GM12878 (cell line): ENCODE measurements at regions not wholly inside any gene's neighbourhood (a gene's known extent, or its start where the extent isn't known, plus 50 kb on each side); places are given as distances from the start of the nearest gene placed in this dataset.

ENCODE experiments used
- ATAC-seq: fragments of 200-7000 bp; cut with Tn5 transposase; 3 replicates; pipeline ENCODE4 v1.9.1; 2020; ENCODE audit warnings: mild to moderate bottlenecking, moderate library complexity
- BruUV-seq: library from RNA; stranded (reverse); fragments of 400-500 nt; replicated peaks from 2 replicates; lab custom pipeline; 2021; lab: Mats Ljungman, UMichigan
- CTCF ChIA-PET: fragments of 300-600 bp; sonication (Branson Sonifier 250); formaldehyde crosslinking; extraction: SDS; loops from one replicate; lab custom pipeline; 2021; ENCODE audit warnings: inconsistent platforms; lab: Yijun Ruan, JAX
- POLR2A ChIA-PET: fragments of 350-600 bp; formaldehyde crosslinking; extraction: SDS; loops from one replicate; lab custom pipeline; 2021; ENCODE audit warnings: inconsistent platforms; lab: Charles Lee
- RAD21 ChIA-PET: fragments of 300-600 bp; sonication (Branson Sonifier 250); formaldehyde crosslinking; loops from one replicate; lab custom pipeline; 2023; ENCODE audit warnings: antibody characterized with exemption; ENCODE audit not compliant: unreplicated experiment; lab: Charles Lee
- SMC1A ChIA-PET: fragments of 300-600 bp; sonication (Branson Sonifier 250); formaldehyde crosslinking; loops from one replicate; lab custom pipeline; 2023; ENCODE audit not compliant: unreplicated experiment, uncharacterized antibody; lab: Charles Lee
- DNase-seq: peaks from one replicate; pipeline ENCODE4 v3.0.0-alpha.2; 2011; ENCODE audit warnings: low read depth, low spot score
- FAIRE-seq: peaks from 3 replicates; lab custom pipeline; 2011; peaks lifted over from hg19 to GRCh38; lab: Jason Lieb, UNC
- H2AFZ ChIP-seq: 2 replicates; pipeline ENCODE4 v1.6.0; 2011; ENCODE audit warnings: low read depth, low read length, control low read depth; ENCODE audit not compliant: control insufficient read depth
- H3K27ac ChIP-seq: 2 replicates; pipeline ENCODE4 v1.5.1; 2011; ENCODE audit warnings: control low read depth; ENCODE audit not compliant: control insufficient read depth, insufficient read depth
- H3K27me3 ChIP-seq, 2 experiments: replicated peaks in 1 of 2; 2 replicates each; pipeline versions ENCODE4 v1.6.0 to v1.6.1; 2011; ENCODE audit warnings: low read length in 1 of 2; ENCODE audit not compliant: control insufficient read depth in 2 of 2, insufficient read depth in 2 of 2
- H3K36me3 ChIP-seq, 2 experiments: 2 replicates each; pipeline ENCODE4 v1.5.1; 2011; ENCODE audit warnings: low read length in 1 of 2; ENCODE audit not compliant: control insufficient read depth in 2 of 2, insufficient read depth in 2 of 2
- H3K4me1 ChIP-seq: 2 replicates; pipeline ENCODE4 v1.6.1; 2011; ENCODE audit warnings: mild to moderate bottlenecking, low read length, moderate library complexity, mixed read lengths; ENCODE audit not compliant: control insufficient read depth, insufficient read depth
- H3K4me2 ChIP-seq: 2 replicates; pipeline ENCODE4 v1.6.0; 2011; ENCODE audit warnings: control low read depth; ENCODE audit not compliant: control insufficient read depth, insufficient read depth
- H3K4me3 ChIP-seq: fragments of 200-600 bp; sonication (generic); 2 replicates; pipeline ENCODE4 v1.5.1; 2016
- H3K79me2 ChIP-seq: 2 replicates; pipeline ENCODE4 v1.6.0; 2011; ENCODE audit warnings: low read length; ENCODE audit not compliant: control insufficient read depth, insufficient read depth
- H3K9ac ChIP-seq: 2 replicates; pipeline ENCODE4 v1.8.0; 2011; ENCODE audit warnings: low read length, control low read depth, mixed read lengths; ENCODE audit not compliant: control insufficient read depth, insufficient read depth
- H3K9me3 ChIP-seq: replicated peaks from 3 replicates; pipeline ENCODE4 v1.5.1; 2011; ENCODE audit warnings: mild to moderate bottlenecking, low read length; ENCODE audit not compliant: control insufficient read depth, insufficient read depth
- H4K20me1 ChIP-seq: 2 replicates; pipeline ENCODE4 v1.6.0; 2011; ENCODE audit not compliant: control insufficient read depth, insufficient read depth
- CUX1 ChIP-seq: IDR thresholded peaks from 2 replicates; pipeline ENCODE4 v1.6.1; 2012; ENCODE audit warnings: improper control_type of control experiment, low read depth, low read length; ENCODE audit not compliant: insufficient replicate concordance
- LARP7 ChIP-seq: fragments of 450-650 bp; IDR thresholded peaks from 2 replicates; pipeline ENCODE4 v1.6.1; 2017; ENCODE audit warnings: mild to moderate bottlenecking
- MYB ChIP-seq: fragments of 150-350 bp; IDR thresholded peaks from 2 replicates; pipeline ENCODE4 v1.6.1; 2014; ENCODE audit warnings: mild to moderate bottlenecking, low read depth, low read length, borderline replicate concordance
- PAX5 ChIP-seq: IDR thresholded peaks from 2 replicates; pipeline ENCODE4 v1.6.1; 2011; ENCODE audit warnings: low read depth, low read length, borderline replicate concordance
- SIX5 ChIP-seq: IDR thresholded peaks from 2 replicates; pipeline ENCODE4 v1.6.1; 2011; ENCODE audit warnings: mild to moderate bottlenecking, low read depth, low read length, moderate library complexity; ENCODE audit not compliant: severe bottlenecking
- SPI1 ChIP-seq: IDR thresholded peaks from 2 replicates; pipeline ENCODE4 v1.6.1; 2011; ENCODE audit warnings: low read depth, mild to moderate bottlenecking, low read length, moderate library complexity, borderline replicate concordance; ENCODE audit not compliant: insufficient read depth
- TCF12 ChIP-seq: IDR thresholded peaks from 2 replicates; pipeline ENCODE4 v1.6.1; 2011; ENCODE audit warnings: low read depth, mild to moderate bottlenecking, low read length
- ZNF592 ChIP-seq: fragments of 450-650 bp; IDR thresholded peaks from 2 replicates; pipeline ENCODE4 v1.6.1; 2017; ENCODE audit warnings: mild to moderate bottlenecking, moderate library complexity
- ZSCAN29 ChIP-seq: fragments of 450-650 bp; IDR thresholded peaks from 2 replicates; pipeline ENCODE4 v1.6.1; 2017; ENCODE audit warnings: mild to moderate bottlenecking, moderate library complexity
- WGBS: methylation state at CpG from one replicate; pipeline ENCODE4 v1.1.6; 2016; ENCODE audit warnings: low lambda C conversion rate; ENCODE audit not compliant: insufficient replicate concordance, insufficient coverage; ENCODE audit errors: missing lambda C conversion rate; 5-methylcytosine and 5-hydroxymethylcytosine counted together
- in situ Hi-C: fragments of 300-500 bp; cut with MboI; formaldehyde crosslinking; loops from 9 replicates; pipeline ENCODE4 v1.14.3; 2018; ENCODE audit warnings: mixed read lengths
- intact Hi-C: fragments of 100-400 bp; cut with micrococcal nuclease; formaldehyde crosslinking; loops from one replicate; pipeline ENCODE4 v1.14.2; 2022; ENCODE audit not compliant: unreplicated experiment

GRCh38 chr3:178047496-178047895 lies 488.7 kb upstream of the KCNMB2 start:
- H3K4me1 ChIP-seq: no peaks in the 10 kb centered on the region
- ATAC-seq (no peak), FAIRE-seq (no peak), DNase-seq (no peak)
- H3K4me2 ChIP-seq: no peak overlapping the region
- ChIA-PET SMC1A (no interaction called here), RAD21 (no interaction called here), CTCF (no interaction called here), POLR2A (no interaction called here)
- intact Hi-C loops: no loop called here
- H3K27me3 ChIP-seq: no peaks in the 10 kb centered on the region
- no peak overlapping the region for H2AFZ ChIP-seq
- H3K27ac ChIP-seq: no peak overlapping the region
- H3K4me3 ChIP-seq: no peak overlapping the region
- 78% methylated on average over 3 of the region's 3 CpGs for WGBS
- H3K9ac ChIP-seq: no peak overlapping the region
- no peaks in the 10 kb centered on the region for H4K20me1 ChIP-seq
- H3K9me3 ChIP-seq: no peaks in the 10 kb centered on the region
- TF ChIP-seq ZNF592 (no peak), SIX5 (no peak), CUX1 (no peak), TCF12 (no peak), LARP7 (no peak), MYB (no peak), SPI1 (no peak), PAX5 (no peak), ZSCAN29 (no peak)
- in situ Hi-C loops: no loop called here
- H3K79me2 ChIP-seq: no peaks in the 10 kb centered on the region
- H3K36me3 ChIP-seq: no peaks in the 10 kb centered on the region
- BruUV-seq: no TSS peak
